ENCODE measurements at regions not wholly inside any gene's neighbourhood (a gene's known extent, or its start where the extent isn't known, plus 50 kb on each side); places are given as distances from the start of the nearest gene placed in this dataset.

DNA sequence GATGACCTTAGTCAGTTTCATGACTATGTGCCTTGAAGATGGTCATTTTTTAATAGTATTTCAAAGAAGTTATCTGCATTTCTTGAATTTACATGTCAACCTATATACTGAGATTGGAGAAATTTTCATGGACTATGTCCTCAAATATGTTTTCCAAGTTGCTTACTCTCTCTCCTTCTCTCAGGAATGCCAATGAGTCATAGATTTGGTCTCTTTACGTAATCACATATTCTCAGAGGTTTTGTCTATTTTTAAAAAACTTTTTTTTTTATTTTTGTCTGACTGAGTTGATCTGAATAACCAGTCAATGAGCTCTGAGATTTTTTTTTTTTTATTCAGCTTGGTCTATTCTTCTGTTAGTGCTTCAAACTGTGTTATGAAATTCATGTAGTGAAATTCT is 374.7 kb upstream of the GRIN3A start:
- Histone ChIP-seq H2AK5ac (ENCODE audit: low read length, severe bottlenecking) (no peak overlapping the region), H3K36me3 (ENCODE audit: control insufficient read depth in 1 of 2, insufficient read depth in 2 of 2, low read depth in 1 of 2, low read length in 2 of 2) (no peaks in the 10 kb centered on the region), H3K79me1 (replicated peaks; ENCODE audit: low read length, poor library complexity, severe bottlenecking) (no peaks in the 10 kb centered on the region), H3K9me3 (ENCODE audit: control insufficient read depth, low read length) (peaks cover 3% of the 10 kb centered on the region), H4K8ac (ENCODE audit: low read length) (no peak overlapping the region), H2BK120ac (ENCODE audit: low read depth, low read length) (no peak overlapping the region), H3K4me2 (ENCODE audit: low read length, poor library complexity, severe bottlenecking) (no peak overlapping the region), H2BK5ac (ENCODE audit: low read depth, low read length, poor library complexity, severe bottlenecking) (no peak overlapping the region), H3K4me1 (ENCODE audit: control insufficient read depth, insufficient read depth, low read depth, low read length) (no peaks in the 10 kb centered on the region), H2BK12ac (ENCODE audit: low read length in 2 of 2) (no peak overlapping the region), H3K4ac (ENCODE audit: low read depth in 1 of 2, low read length in 2 of 2) (no peak overlapping the region), H3K23ac (ENCODE audit: low read length in 2 of 2) (no peak overlapping the region), H2BK15ac (ENCODE audit: low read depth, poor library complexity, severe bottlenecking) (no peak overlapping the region), H3K4me3 (ENCODE audit: insufficient read depth in 1 of 2, low read depth in 1 of 2, low read length in 2 of 2) (no peak overlapping the region), H4K91ac (ENCODE audit: low read length) (no peak overlapping the region), H3K18ac (ENCODE audit: low read depth in 1 of 2, low read length in 2 of 2) (no peak overlapping the region), H3K9ac (ENCODE audit: low read length) (no peak overlapping the region), H2AFZ (ENCODE audit: low read depth, low read length) (no peak overlapping the region), H3K27ac (ENCODE audit: low read length, poor library complexity, severe bottlenecking) (no peak overlapping the region), H3K14ac (ENCODE audit: low read length in 2 of 2) (no peak overlapping the region), H3K27me3 (ENCODE audit: control insufficient read depth in 1 of 2, insufficient read depth in 1 of 2, low read length in 2 of 2) (no peaks in the 10 kb centered on the region)
- DNase-seq, result no peak
- no CpG with 5 or more reads among the region's 1 CpG for WGBS

DNA sequence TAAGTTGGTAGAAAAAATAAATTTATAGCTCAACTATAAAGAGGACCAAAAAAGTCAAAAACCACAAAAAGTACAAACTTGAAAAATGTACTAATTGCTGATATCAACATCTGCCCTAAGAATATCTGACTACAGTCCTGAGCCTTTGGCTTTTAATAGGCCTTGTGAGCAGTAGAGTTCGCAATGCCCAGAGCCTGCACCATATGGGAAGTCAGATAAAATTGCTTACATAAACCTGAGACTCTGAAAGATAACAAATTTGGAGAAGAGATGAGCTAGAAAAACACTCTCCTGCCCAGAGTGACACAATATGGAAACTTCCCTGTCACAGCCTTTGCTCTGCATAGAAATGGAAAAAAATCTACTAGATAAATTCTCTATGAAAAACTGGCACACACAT is 368.0 kb upstream of the GRIN3A start:
- H3K79me1 ChIP-seq (replicated peaks; ENCODE audit: low read length, poor library complexity, severe bottlenecking), result no peaks in the 10 kb centered on the region
- no peak overlapping the region for H3K9ac ChIP-seq (ENCODE audit: low read length)
- no peak overlapping the region for H2BK15ac ChIP-seq (ENCODE audit: low read depth, poor library complexity, severe bottlenecking)
- no peak overlapping the region for H3K14ac ChIP-seq (ENCODE audit: low read length in 2 of 2)
- no peak overlapping the region for H3K4me2 ChIP-seq (ENCODE audit: low read length, poor library complexity, severe bottlenecking)
- H2BK12ac ChIP-seq (ENCODE audit: low read length in 2 of 2), result no peak overlapping the region
- no peak overlapping the region for H3K18ac ChIP-seq (ENCODE audit: low read depth in 1 of 2, low read length in 2 of 2)
- peaks cover 6% of the 10 kb centered on the region for H3K9me3 ChIP-seq (ENCODE audit: control insufficient read depth, low read length)
- no peak overlapping the region for H2BK5ac ChIP-seq (ENCODE audit: low read depth, low read length, poor library complexity, severe bottlenecking)
- H4K8ac ChIP-seq (ENCODE audit: low read length), result no peak overlapping the region
- 50% methylated on average over 1 of the region's 1 CpG for WGBS
- H2BK120ac ChIP-seq (ENCODE audit: low read depth, low read length), result no peak overlapping the region
- no peaks in the 10 kb centered on the region for H3K4me1 ChIP-seq (ENCODE audit: control insufficient read depth, insufficient read depth, low read depth, low read length)
- H3K4ac ChIP-seq (ENCODE audit: low read depth in 1 of 2, low read length in 2 of 2), result no peak overlapping the region
- H3K4me3 ChIP-seq (ENCODE audit: insufficient read depth in 1 of 2, low read depth in 1 of 2, low read length in 2 of 2), result no peak overlapping the region
- H3K36me3 ChIP-seq (ENCODE audit: control insufficient read depth in 1 of 2, insufficient read depth in 2 of 2, low read depth in 1 of 2, low read length in 2 of 2), result no peaks in the 10 kb centered on the region
- H2AFZ ChIP-seq (ENCODE audit: low read depth, low read length), result no peak overlapping the region
- no peak overlapping the region for H3K23ac ChIP-seq (ENCODE audit: low read length in 2 of 2)
- no peak overlapping the region for H3K27ac ChIP-seq (ENCODE audit: low read length, poor library complexity, severe bottlenecking)
- no peak overlapping the region for H4K91ac ChIP-seq (ENCODE audit: low read length)
- DNase-seq, result no peak
- H3K27me3 ChIP-seq (ENCODE audit: control insufficient read depth in 1 of 2, insufficient read depth in 1 of 2, low read length in 2 of 2), result no peaks in the 10 kb centered on the region
- H2AK5ac ChIP-seq (ENCODE audit: low read length, severe bottlenecking), result no peak overlapping the region

DNA sequence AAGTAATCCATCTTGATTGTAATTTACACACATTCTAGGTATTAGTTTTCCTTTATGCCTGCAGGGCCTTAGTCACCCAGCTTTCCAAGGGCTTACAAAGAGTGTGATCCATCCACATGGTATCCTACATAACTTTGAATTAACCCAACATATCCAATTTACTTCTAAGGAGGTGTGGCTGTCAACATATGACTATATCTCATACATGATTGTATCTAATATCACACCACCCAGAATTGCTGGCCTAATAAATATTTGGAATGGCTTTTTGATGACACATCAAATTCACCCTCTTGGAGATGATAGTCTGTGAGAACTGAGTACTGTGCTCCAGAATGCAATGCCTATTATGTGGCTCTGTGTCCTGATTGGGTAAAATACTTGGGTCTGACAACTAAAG is 363.3 kb upstream of the GRIN3A start:
- Histone ChIP-seq H3K9me3 (ENCODE audit: control insufficient read depth, low read length) (peaks cover 18% of the 10 kb centered on the region), H3K4me1 (ENCODE audit: control insufficient read depth, insufficient read depth, low read depth, low read length) (no peaks in the 10 kb centered on the region), H4K91ac (ENCODE audit: low read length) (no peak overlapping the region), H3K27me3 (ENCODE audit: control insufficient read depth in 1 of 2, insufficient read depth in 1 of 2, low read length in 2 of 2) (no peaks in the 10 kb centered on the region), H2BK5ac (ENCODE audit: low read depth, low read length, poor library complexity, severe bottlenecking) (no peak overlapping the region), H3K9ac (ENCODE audit: low read length) (no peak overlapping the region), H2AFZ (ENCODE audit: low read depth, low read length) (no peak overlapping the region), H3K23ac (ENCODE audit: low read length in 2 of 2) (no peak overlapping the region), H3K18ac (ENCODE audit: low read depth in 1 of 2, low read length in 2 of 2) (no peak overlapping the region), H2BK120ac (ENCODE audit: low read depth, low read length) (no peak overlapping the region), H4K8ac (ENCODE audit: low read length) (no peak overlapping the region), H3K79me1 (replicated peaks; ENCODE audit: low read length, poor library complexity, severe bottlenecking) (no peaks in the 10 kb centered on the region), H3K14ac (ENCODE audit: low read length in 2 of 2) (no peak overlapping the region), H2BK12ac (ENCODE audit: low read length in 2 of 2) (no peak overlapping the region), H3K36me3 (ENCODE audit: control insufficient read depth in 1 of 2, insufficient read depth in 2 of 2, low read depth in 1 of 2, low read length in 2 of 2) (no peaks in the 10 kb centered on the region), H3K4me2 (ENCODE audit: low read length, poor library complexity, severe bottlenecking) (no peak overlapping the region), H3K4me3 (ENCODE audit: insufficient read depth in 1 of 2, low read depth in 1 of 2, low read length in 2 of 2) (no peak overlapping the region), H2AK5ac (ENCODE audit: low read length, severe bottlenecking) (no peak overlapping the region), H3K27ac (ENCODE audit: low read length, poor library complexity, severe bottlenecking) (no peak overlapping the region), H3K4ac (ENCODE audit: low read depth in 1 of 2, low read length in 2 of 2) (no peak overlapping the region), H2BK15ac (ENCODE audit: low read depth, poor library complexity, severe bottlenecking) (no peak overlapping the region)
- DNase-seq, result no peak

DNA sequence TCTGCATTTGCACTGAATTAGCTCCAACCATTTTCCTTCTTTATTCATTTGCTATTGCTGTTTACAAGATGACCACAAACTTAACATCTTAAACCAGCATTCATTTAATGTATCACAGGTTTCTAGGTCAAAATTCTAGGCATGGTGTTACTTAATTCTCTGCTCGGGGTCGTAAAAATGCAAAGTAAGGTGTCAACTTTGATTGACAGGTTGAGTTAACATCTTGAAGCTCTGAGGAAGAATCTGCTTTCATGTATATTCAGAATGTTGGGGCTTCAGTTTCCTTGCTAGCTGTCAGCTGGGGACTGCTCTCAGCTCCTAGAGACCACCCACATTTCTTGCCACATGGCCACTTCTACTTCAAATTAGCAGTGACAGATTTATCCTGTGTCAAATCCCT is 348.7 kb upstream of the GRIN3A start:
- Histone ChIP-seq H3K4me2 (ENCODE audit: low read length, poor library complexity, severe bottlenecking) (no peak overlapping the region), H2BK12ac (ENCODE audit: low read length in 2 of 2) (no peak overlapping the region), H3K14ac (ENCODE audit: low read length in 2 of 2) (no peak overlapping the region), H3K9ac (ENCODE audit: low read length) (no peak overlapping the region), H3K79me1 (replicated peaks; ENCODE audit: low read length, poor library complexity, severe bottlenecking) (no peaks in the 10 kb centered on the region), H3K36me3 (ENCODE audit: control insufficient read depth in 1 of 2, insufficient read depth in 2 of 2, low read depth in 1 of 2, low read length in 2 of 2) (no peaks in the 10 kb centered on the region), H3K4me1 (ENCODE audit: control insufficient read depth, insufficient read depth, low read depth, low read length) (no peaks in the 10 kb centered on the region), H3K23ac (ENCODE audit: low read length in 2 of 2) (no peak overlapping the region), H3K9me3 (ENCODE audit: control insufficient read depth, low read length) (peaks cover 2% of the 10 kb centered on the region), H2AFZ (ENCODE audit: low read depth, low read length) (no peak overlapping the region), H3K27me3 (ENCODE audit: control insufficient read depth in 1 of 2, insufficient read depth in 1 of 2, low read length in 2 of 2) (no peaks in the 10 kb centered on the region), H3K27ac (ENCODE audit: low read length, poor library complexity, severe bottlenecking) (no peak overlapping the region), H3K4me3 (ENCODE audit: insufficient read depth in 1 of 2, low read depth in 1 of 2, low read length in 2 of 2) (no peak overlapping the region), H2AK5ac (ENCODE audit: low read length, severe bottlenecking) (no peak overlapping the region), H2BK5ac (ENCODE audit: low read depth, low read length, poor library complexity, severe bottlenecking) (no peak overlapping the region), H3K18ac (ENCODE audit: low read depth in 1 of 2, low read length in 2 of 2) (no peak overlapping the region), H4K91ac (ENCODE audit: low read length) (no peak overlapping the region), H2BK120ac (ENCODE audit: low read depth, low read length) (no peak overlapping the region), H2BK15ac (ENCODE audit: low read depth, poor library complexity, severe bottlenecking) (no peak overlapping the region), H3K4ac (ENCODE audit: low read depth in 1 of 2, low read length in 2 of 2) (no peak overlapping the region), H4K8ac (ENCODE audit: low read length) (no peak overlapping the region)
- DNase-seq, result no peak
- 71% methylated on average over 2 of the region's 2 CpGs for WGBS
